H1 (cell line): ENCODE measurements at regions not wholly inside any gene's neighbourhood (a gene's known extent, or its start where the extent isn't known, plus 50 kb on each side); places are given as distances from the start of the nearest gene placed in this dataset.

Experiments used
- CTCF ChIA-PET: fragments of 300-600 bp; sonication (Branson Sonifier 250); formaldehyde crosslinking; loops from one replicate; lab custom pipeline; 2021; ENCODE audit not compliant: partially characterized antibody; lab: Charles Lee
- POLR2A ChIA-PET: fragments of 300-600 bp; sonication (Branson Sonifier 250); formaldehyde crosslinking; loops from one replicate; lab custom pipeline; 2021; ENCODE audit warnings: inconsistent platforms; ENCODE audit not compliant: partially characterized antibody; lab: Charles Lee
- DNase-seq, 2 experiments: peaks; one replicate each; pipeline versions ENCODE4 v3.0.0 to v3.0.0-alpha.2; 2010 to 2022; ENCODE audit warnings: low spot score in 2 of 2, low read depth in 1 of 2, mixed read lengths in 1 of 2
- FAIRE-seq: peaks from 2 replicates; lab custom pipeline; 2011; peaks lifted over from hg19 to GRCh38; lab: Jason Lieb, UNC
- H2AFZ ChIP-seq: 2 replicates; pipeline ENCODE4 v1.8.1; 2012; ENCODE audit warnings: low read length, inconsistent platforms
- H2AK5ac ChIP-seq: 2 replicates; pipeline ENCODE4 v1.6.1; 2013; ENCODE audit warnings: low read depth, low read length
- H2BK120ac ChIP-seq: replicated peaks from 2 replicates; pipeline ENCODE3; 2013; ENCODE audit warnings: low read depth, low read length, inconsistent platforms
- H2BK12ac ChIP-seq: 2 replicates; pipeline ENCODE4 v1.6.1; 2013; ENCODE audit warnings: low read depth, low read length
- H2BK15ac ChIP-seq: 2 replicates; pipeline ENCODE4 v1.6.1; 2013; ENCODE audit warnings: low read length
- H2BK20ac ChIP-seq: 2 replicates; pipeline ENCODE4 v1.6.1; 2013; ENCODE audit warnings: low read length
- H2BK5ac ChIP-seq: 2 replicates; pipeline ENCODE4 v1.6.1; 2013; ENCODE audit warnings: low read depth, low read length
- H3K14ac ChIP-seq: 2 replicates; pipeline ENCODE4 v1.6.1; 2013; ENCODE audit warnings: inconsistent platforms; ENCODE audit not compliant: insufficient read length
- H3K18ac ChIP-seq: 2 replicates; pipeline ENCODE4 v1.6.1; 2013; ENCODE audit warnings: low read length; ENCODE audit errors: extremely low read depth
- H3K23ac ChIP-seq: 2 replicates; pipeline ENCODE4 v1.6.1; 2013; ENCODE audit warnings: inconsistent platforms; ENCODE audit not compliant: insufficient read length
- H3K23me2 ChIP-seq: 2 replicates; pipeline ENCODE4 v1.6.1; 2013; ENCODE audit warnings: low read depth, low read length
- H3K27ac ChIP-seq: 2 replicates; pipeline ENCODE4 v1.6.1; 2011; ENCODE audit warnings: low read depth, low read length, inconsistent platforms
- H3K27me3 ChIP-seq, 4 experiments: replicated peaks in 1 of 4; 1 replicate in 1 of 4; 2 replicates in 3 of 4; pipeline versions ENCODE4 v1.6.1 to v1.8.1; 2011 to 2013; ENCODE audit warnings: low read length in 3 of 4, mild to moderate bottlenecking in 3 of 4, inconsistent platforms in 2 of 4, mixed read lengths in 2 of 4, moderate library complexity in 1 of 4; ENCODE audit not compliant: control insufficient read depth in 3 of 4, insufficient read depth in 3 of 4; ENCODE audit errors: extremely low read depth in 1 of 4
- H3K36me3 ChIP-seq, 4 experiments: 2 replicates each; pipeline versions ENCODE4 v1.6.1 to v1.8.1; 2011 to 2013; ENCODE audit warnings: mild to moderate bottlenecking in 4 of 4, low read length in 3 of 4, moderate library complexity in 2 of 4, control low read depth in 1 of 4, inconsistent platforms in 1 of 4; ENCODE audit not compliant: insufficient read depth in 4 of 4, control insufficient read depth in 2 of 4
- H3K4ac ChIP-seq: replicated peaks from 2 replicates; pipeline ENCODE3; 2013; ENCODE audit warnings: low read length, low read depth, mixed read lengths, inconsistent platforms; ENCODE audit not compliant: insufficient read length
- H3K4me1 ChIP-seq, 4 experiments: replicated peaks in 1 of 4; 1 replicate in 1 of 4; 2 replicates in 3 of 4; pipeline versions ENCODE4 v1.6.1 to v1.8.1; 2011 to 2013; ENCODE audit warnings: low read length in 3 of 4, inconsistent platforms in 2 of 4, mixed read lengths in 1 of 4; ENCODE audit not compliant: insufficient read depth in 4 of 4, control insufficient read depth in 3 of 4
- H3K4me2 ChIP-seq, 2 experiments: 2 replicates each; pipeline versions ENCODE4 v1.6.1 to v1.8.1; 2011 to 2013; ENCODE audit warnings: low read depth in 2 of 2, low read length in 2 of 2, control low read depth in 1 of 2, inconsistent platforms in 1 of 2, mild to moderate bottlenecking in 1 of 2; ENCODE audit not compliant: insufficient read depth in 1 of 2
- H3K4me3 ChIP-seq, 4 experiments: fragments of 200-600, 300-600 bp in 1 of 4; sonication (generic), shearing (Covaris generic), sonication (Bioruptor Twin) in 1 of 4; 2 replicates each; pipeline versions ENCODE4 v1.5.1 to v1.8.1; 2011 to 2016; ENCODE audit warnings: low read length in 4 of 4, low read depth in 3 of 4, control low read depth in 2 of 4, inconsistent platforms in 2 of 4, mild to moderate bottlenecking in 2 of 4, mixed read lengths in 1 of 4, moderate library complexity in 1 of 4; ENCODE audit not compliant: insufficient read depth in 2 of 4; ENCODE audit errors: extremely low read depth in 1 of 4
- H3K56ac ChIP-seq: replicated peaks from 2 replicates; pipeline ENCODE3; 2013; ENCODE audit warnings: low read depth, mild to moderate bottlenecking, mixed read lengths, low read length, inconsistent platforms; ENCODE audit not compliant: insufficient read length
- H3K79me1 ChIP-seq: 2 replicates; pipeline ENCODE4 v1.6.1; 2013; ENCODE audit warnings: low read depth, low read length, control low read depth
- H3K79me2 ChIP-seq, 2 experiments: 2 replicates each; pipeline versions ENCODE4 v1.6.1 to v1.8.1; 2012 to 2013; ENCODE audit warnings: low read length in 2 of 2, mild to moderate bottlenecking in 2 of 2, inconsistent platforms in 1 of 2; ENCODE audit not compliant: insufficient read depth in 2 of 2, control insufficient read depth in 1 of 2
- H3K9ac ChIP-seq, 4 experiments: replicated peaks in 1 of 4; 1 replicate in 1 of 4; 2 replicates in 3 of 4; pipeline versions ENCODE4 v1.6.1 to v1.8.1; 2011 to 2013; ENCODE audit warnings: low read depth in 3 of 4, low read length in 3 of 4, control low read depth in 2 of 4, mild to moderate bottlenecking in 2 of 4, moderate library complexity in 2 of 4, inconsistent platforms in 1 of 4; ENCODE audit errors: extremely low read depth in 1 of 4
- H3K9me3 ChIP-seq, 2 experiments: 2 replicates each; pipeline versions ENCODE4 v1.6.1 to v1.8.1; 2012 to 2013; ENCODE audit warnings: mild to moderate bottlenecking in 2 of 2, moderate library complexity in 2 of 2, control low read depth in 1 of 2, inconsistent platforms in 1 of 2, low read depth in 1 of 2, low read length in 1 of 2, mixed read lengths in 1 of 2; ENCODE audit not compliant: insufficient read depth in 2 of 2
- H4K20me1 ChIP-seq, 2 experiments: replicated peaks in 1 of 2; 2 replicates each; pipeline versions ENCODE3 to v1.8.1; 2011 to 2013; ENCODE audit warnings: inconsistent platforms in 2 of 2, low read length in 2 of 2, mild to moderate bottlenecking in 1 of 2; ENCODE audit not compliant: insufficient read depth in 2 of 2, control insufficient read depth in 1 of 2
- H4K5ac ChIP-seq: 2 replicates; pipeline ENCODE4 v1.6.1; 2013; ENCODE audit warnings: low read length, low read depth, mixed read lengths, inconsistent platforms; ENCODE audit not compliant: insufficient read length
- H4K8ac ChIP-seq: 2 replicates; pipeline ENCODE4 v1.8.0; 2013; ENCODE audit warnings: mild to moderate bottlenecking, moderate library complexity, low read length, inconsistent platforms; ENCODE audit not compliant: insufficient read depth; ENCODE audit errors: extremely low read depth
- H4K91ac ChIP-seq: replicated peaks from 2 replicates; pipeline ENCODE3; 2013; ENCODE audit warnings: low read length, mixed read lengths, inconsistent platforms; ENCODE audit not compliant: insufficient read length
- CHD1 ChIP-seq: IDR thresholded peaks from 2 replicates; pipeline ENCODE4 v1.6.1; 2012; ENCODE audit warnings: low read depth, low read length, improper control_type of control experiment
- EP300 ChIP-seq, 2 experiments: IDR thresholded peaks; 1 replicate in 1 of 2; 2 replicates in 1 of 2; pipeline ENCODE4 v1.6.1; 2011 to 2012; ENCODE audit warnings: low read depth in 2 of 2, low read length in 2 of 2, mild to moderate bottlenecking in 2 of 2, borderline replicate concordance in 1 of 2, inconsistent platforms in 1 of 2, moderate library complexity in 1 of 2
- GABPA ChIP-seq: IDR thresholded peaks from 2 replicates; pipeline ENCODE4 v1.6.1; 2011; ENCODE audit warnings: mild to moderate bottlenecking, low read length, moderate library complexity, borderline replicate concordance; ENCODE audit not compliant: insufficient read depth
- POLR2A ChIP-seq, 2 experiments: IDR thresholded peaks; 1 replicate in 1 of 2; 2 replicates in 1 of 2; pipeline ENCODE4 v1.6.1; 2011; ENCODE audit warnings: low read depth in 2 of 2, low read length in 2 of 2, mild to moderate bottlenecking in 2 of 2; ENCODE audit errors: control extremely low read depth in 1 of 2
- RBBP5 ChIP-seq: IDR thresholded peaks from 2 replicates; pipeline ENCODE4 v1.7.1; 2012; ENCODE audit warnings: low read depth, mild to moderate bottlenecking, inconsistent platforms, low read length, moderate library complexity, borderline replicate concordance
- ZNF274 ChIP-seq: IDR thresholded peaks from 2 replicates; pipeline ENCODE4 v1.7.0; 2012; ENCODE audit warnings: low read length, borderline replicate concordance; ENCODE audit errors: extremely low read depth
- WGBS, 2 experiments: shearing (Covaris generic) in 1 of 2; methylation state at CpG; one replicate each; pipeline versions ENCODE4 v1.1.6 to v1.1.7; 2013 to 2015; ENCODE audit warnings: low lambda C conversion rate in 2 of 2, mixed read lengths in 2 of 2, inconsistent platforms in 1 of 2, low coverage in 1 of 2, missing lambda C conversion rate in 1 of 2; ENCODE audit not compliant: insufficient replicate concordance in 2 of 2, insufficient coverage in 1 of 2, insufficient read length in 1 of 2; ENCODE audit errors: extremely low coverage in 1 of 2, missing lambda C conversion rate in 1 of 2; 5-methylcytosine and 5-hydroxymethylcytosine counted together

- TF ChIP-seq CHD1 (no peak), ZNF274 (no peak), EP300 (IDR thresholded peaks at IDR 0.05; ENCODE audit: borderline replicate concordance in 1 of 2, low read depth in 2 of 2, low read length in 2 of 2) (no peak), POLR2A (IDR thresholded peaks at IDR 0.05; ENCODE audit: control extremely low read depth in 1 of 2, low read depth in 2 of 2, low read length in 2 of 2) (no peak), GABPA (no peak), RBBP5 (no peak)
- no peak for FAIRE-seq
- H3K4me1 ChIP-seq = no peaks in the 10 kb centered on the region
- H3K36me3 ChIP-seq = no peaks in the 10 kb centered on the region
- H3K4me3 ChIP-seq = no peak overlapping the region
- H3K9me3 ChIP-seq = no peaks in the 10 kb centered on the region
- no peaks in the 10 kb centered on the region for H3K27me3 ChIP-seq
- H2BK12ac ChIP-seq = no peak overlapping the region
- DNase-seq = no peak
- H3K23me2 ChIP-seq = no peaks in the 10 kb centered on the region
- ChIA-PET POLR2A (no interaction called here), CTCF (no interaction called here)
- H2BK120ac ChIP-seq = no peak overlapping the region
- no peak overlapping the region for H3K4me2 ChIP-seq
- H3K27ac ChIP-seq = no peak overlapping the region
- no peak overlapping the region for H2AK5ac ChIP-seq
- 96% methylated on average over 1 of the region's 1 CpG; no CpG with 5 or more reads in 1 of the 2 experiments for WGBS, 2 experiments
- H3K79me1 ChIP-seq = no peaks in the 10 kb centered on the region
- no peak overlapping the region for H4K5ac ChIP-seq
- no peak overlapping the region for H3K9ac ChIP-seq
- H4K8ac ChIP-seq = no peak overlapping the region
- H4K20me1 ChIP-seq = no peaks in the 10 kb centered on the region
- no peak overlapping the region for H2AFZ ChIP-seq
- H2BK20ac ChIP-seq = no peak overlapping the region
- H3K4ac ChIP-seq = no peak overlapping the region
- H4K91ac ChIP-seq = no peak overlapping the region
- H3K79me2 ChIP-seq = no peaks in the 10 kb centered on the region
- no peak overlapping the region for H3K56ac ChIP-seq
- H3K14ac ChIP-seq = no peak overlapping the region
- no peak overlapping the region for H3K18ac ChIP-seq
- no peak overlapping the region for H2BK5ac ChIP-seq
- no peak overlapping the region for H2BK15ac ChIP-seq
- no peak overlapping the region for H3K23ac ChIP-seq
Observed at GRCh38 chr1:104718752-104719151, 969.1 kb downstream of the AMY1C start.
